GM21529 (cell line): ENCODE measurements at regions not wholly inside any gene's neighbourhood (a gene's known extent, or its start where the extent isn't known, plus 50 kb on each side); places are given as distances from the start of the nearest gene placed in this dataset.

Source experiments
- ATAC-seq: cut with Tn5 transposase; IDR thresholded peaks from one replicate; pipeline ENCODE4 v1.9.1; 2021; ENCODE audit not compliant: unreplicated experiment

DNA sequence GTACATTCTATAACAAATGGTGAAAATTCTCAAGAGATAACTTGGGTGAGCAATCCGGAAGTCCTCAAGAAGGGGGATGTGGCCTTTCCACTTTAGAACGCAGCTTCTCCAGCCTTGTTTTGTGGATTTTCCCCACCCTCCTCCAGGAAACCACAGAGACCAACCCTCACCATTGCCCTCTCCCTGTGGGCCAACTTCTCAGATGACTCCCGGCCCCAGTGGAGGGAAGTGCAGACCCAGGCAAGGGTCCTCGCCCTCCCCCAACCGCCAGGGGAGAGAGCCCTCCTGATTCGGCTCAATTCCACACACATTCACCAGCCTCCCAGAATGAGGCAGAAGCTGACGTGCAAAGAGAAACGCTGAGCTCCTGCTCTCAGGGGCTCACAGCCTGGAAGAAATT lies 277.2 kb downstream of the EIPR1 start:
- ATAC-seq: no peak

- no peak for ATAC-seq
Measured at GRCh38 chr2:3099860-3100234, 277.8 kb downstream of the EIPR1 start.

- no peak for ATAC-seq
Measured at GRCh38 chr2:3099145-3099859, 278.3 kb downstream of the EIPR1 start.

GRCh38 chr2:3098231-3098630 lies 279.4 kb downstream of the EIPR1 start:
- no peak for ATAC-seq

DNA sequence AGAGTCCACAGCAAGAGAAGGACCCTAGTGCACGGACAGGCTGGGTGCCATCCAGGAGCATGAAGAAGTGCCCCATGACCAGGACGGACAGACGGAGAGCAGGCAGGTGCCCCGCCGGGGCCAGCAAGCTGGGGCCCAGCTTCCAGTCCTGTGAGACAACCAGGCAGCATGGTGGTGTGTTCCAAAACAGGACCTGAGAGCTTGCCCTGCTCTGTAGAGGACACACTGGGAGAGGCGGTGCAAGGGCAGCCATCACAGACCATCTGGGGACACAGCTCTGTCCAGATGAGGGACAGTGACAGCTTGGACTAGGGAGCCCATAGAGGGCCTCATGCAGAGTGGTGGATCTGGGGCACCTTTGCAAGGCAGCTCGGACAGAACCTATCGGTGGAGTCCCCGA lies 279.8 kb downstream of the EIPR1 start:
- ATAC-seq: no peak

- no peak for ATAC-seq
Measured at GRCh38 chr2:3094999-3095958, 282.3 kb downstream of the EIPR1 start.

DNA sequence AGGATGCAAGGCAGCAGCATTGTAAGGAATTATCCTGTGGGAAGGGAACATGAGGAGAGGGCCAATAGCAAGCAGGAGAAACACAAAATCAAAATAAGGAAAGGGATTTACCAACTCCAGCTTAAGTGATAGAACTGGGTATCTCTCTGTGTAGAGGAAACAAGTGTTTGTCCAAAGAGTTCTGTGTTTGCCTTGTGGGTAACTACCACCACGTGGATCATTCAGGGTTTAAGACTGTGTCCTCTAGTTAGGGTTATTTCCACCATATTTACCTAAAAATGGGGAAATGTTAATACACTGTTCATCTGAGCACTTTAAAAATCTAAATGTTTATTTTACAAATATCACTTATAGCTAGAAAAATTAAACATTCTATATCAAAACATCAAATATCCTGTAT lies 283.3 kb downstream of the EIPR1 start:
- ATAC-seq: no peak

DNA sequence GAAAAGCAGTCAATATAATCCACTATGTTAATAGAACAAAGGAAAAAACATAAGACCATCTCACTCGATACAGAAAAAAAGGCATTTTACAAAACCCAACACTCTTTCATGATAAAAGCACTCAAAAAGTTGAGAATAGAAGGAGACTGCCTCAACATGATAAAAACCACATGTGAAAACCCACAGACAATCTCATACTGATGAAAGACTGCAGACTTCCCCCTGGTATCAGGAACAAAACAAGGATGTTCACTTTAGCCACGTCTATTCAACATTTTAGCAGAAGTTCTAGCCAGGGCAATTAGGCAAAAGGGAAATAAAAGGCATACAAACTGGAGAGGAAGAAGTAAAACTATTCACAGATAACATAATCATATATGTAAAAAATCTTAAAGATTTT lies 285.9 kb downstream of the EIPR1 start:
- ATAC-seq: no peak

GRCh38 chr2:3082705-3083104 lies 294.9 kb downstream of the EIPR1 start:
- no peak for ATAC-seq

GRCh38 chr2:3079959-3080948 lies 297.4 kb downstream of the EIPR1 start:
- no peak for ATAC-seq

DNA sequence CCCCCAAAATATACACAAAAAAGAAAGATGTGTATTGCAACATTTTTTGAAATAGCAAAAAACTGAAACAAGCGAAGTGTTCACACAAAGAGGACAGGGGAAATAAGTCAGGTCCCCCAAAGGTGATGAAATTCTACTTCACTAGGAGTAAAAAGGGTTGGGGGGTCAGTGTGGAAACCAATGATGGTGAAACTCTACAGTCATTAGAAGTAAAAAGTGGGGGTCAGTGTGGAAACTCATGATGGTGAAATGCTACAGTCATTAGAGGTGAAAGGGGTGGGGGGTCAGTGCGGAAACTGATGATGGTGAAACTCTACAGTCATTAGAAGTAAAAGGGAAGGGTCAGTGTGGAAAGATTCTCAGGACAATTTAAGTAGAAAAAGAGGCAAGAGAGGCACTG lies 298.2 kb downstream of the EIPR1 start:
- ATAC-seq: no peak

- ATAC-seq: no peak
Measured at GRCh38 chr2:3078684-3079083, 298.9 kb downstream of the EIPR1 start.

DNA sequence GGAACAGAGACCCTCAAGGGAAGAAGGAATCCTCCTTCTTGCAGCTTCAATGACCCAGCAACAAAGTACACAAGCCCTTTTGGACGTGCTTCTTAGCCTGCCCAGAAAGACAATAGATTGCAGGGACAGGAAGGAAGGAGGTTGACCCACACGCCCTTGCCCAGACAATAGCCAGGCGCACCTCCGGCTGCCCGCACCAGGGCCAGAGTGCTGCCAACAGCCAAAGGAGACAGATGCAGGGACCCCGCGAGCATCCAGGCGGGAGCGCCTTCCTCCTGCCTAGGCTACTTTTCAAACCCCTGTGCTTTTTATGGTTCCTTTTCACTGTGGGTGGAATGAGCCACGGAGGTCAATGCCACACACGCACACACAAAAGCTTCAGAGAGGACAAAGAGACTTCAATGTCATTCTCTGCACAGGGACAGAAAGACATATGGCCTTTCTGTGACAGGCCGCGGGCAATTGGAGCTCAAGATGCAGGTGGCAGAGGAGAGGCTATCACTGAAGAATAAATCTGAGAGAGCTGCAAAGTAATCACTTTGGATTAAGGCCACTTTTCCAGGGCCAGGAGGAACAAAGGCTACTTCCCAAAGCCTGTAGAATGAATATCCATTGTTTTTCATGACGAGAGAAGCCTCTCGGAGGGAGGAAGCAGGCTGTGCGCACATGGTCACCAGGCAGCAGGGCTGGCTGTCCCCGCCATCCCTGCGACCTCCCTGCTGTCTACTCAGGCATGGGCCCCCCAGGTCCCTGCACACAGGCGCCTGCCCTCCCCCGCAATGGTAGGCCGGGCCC lies 300.6 kb downstream of the EIPR1 start:
- no peak for ATAC-seq

GRCh38 chr2:3075991-3076340 lies 301.7 kb downstream of the EIPR1 start:
- no peak for ATAC-seq

DNA sequence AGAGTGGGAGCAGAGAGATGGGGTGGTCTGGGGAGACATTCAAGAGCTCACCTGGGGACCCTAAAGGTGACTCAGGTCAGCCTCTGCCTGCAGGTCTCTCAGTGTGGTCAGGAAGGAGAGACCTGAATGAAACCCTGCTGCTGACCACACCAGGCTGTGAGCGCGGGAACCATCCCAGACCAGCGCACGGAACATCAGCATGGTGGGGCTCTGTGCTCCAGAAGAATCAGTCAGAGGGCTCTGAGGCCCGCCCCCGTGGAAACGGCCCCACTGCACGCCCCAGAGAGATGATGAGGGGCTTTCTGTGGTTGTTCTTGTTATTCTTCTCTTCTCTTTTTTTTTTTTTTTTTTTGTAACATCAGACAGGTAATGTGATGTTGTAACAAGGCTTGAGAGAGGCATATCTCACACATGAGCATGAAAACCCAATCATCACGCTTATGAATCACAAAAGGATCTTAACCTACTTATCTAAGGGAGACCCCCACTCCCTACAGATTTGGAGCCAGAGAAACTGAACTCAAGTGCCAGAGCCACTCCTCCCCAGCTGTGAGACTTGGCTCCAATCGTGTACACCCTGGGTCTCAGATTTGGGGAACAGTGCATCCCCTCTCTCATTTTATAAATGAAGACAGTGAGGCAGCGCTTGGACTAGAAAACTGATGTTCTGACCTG lies 302.2 kb downstream of the EIPR1 start:
- no peak for ATAC-seq

DNA sequence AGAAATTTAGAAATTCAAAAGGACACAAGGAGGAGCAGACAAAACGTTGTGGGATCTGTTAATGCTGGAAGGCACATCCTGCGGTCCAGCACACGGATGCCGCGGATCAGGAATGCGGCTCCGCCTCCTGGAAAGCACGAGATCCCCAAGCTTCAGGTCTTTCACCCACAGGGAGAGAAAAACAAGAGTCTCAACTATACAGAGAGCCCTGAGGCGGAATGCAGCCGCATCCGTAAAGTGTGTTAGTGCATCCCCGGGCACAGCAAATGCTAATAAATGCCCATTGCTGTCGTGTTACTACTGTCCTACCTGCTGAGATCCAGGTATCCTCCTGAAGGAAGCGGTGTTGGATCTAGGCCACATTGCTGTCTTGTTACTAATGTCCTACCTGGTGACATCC lies 303.9 kb downstream of the EIPR1 start:
- no peak for ATAC-seq

DNA sequence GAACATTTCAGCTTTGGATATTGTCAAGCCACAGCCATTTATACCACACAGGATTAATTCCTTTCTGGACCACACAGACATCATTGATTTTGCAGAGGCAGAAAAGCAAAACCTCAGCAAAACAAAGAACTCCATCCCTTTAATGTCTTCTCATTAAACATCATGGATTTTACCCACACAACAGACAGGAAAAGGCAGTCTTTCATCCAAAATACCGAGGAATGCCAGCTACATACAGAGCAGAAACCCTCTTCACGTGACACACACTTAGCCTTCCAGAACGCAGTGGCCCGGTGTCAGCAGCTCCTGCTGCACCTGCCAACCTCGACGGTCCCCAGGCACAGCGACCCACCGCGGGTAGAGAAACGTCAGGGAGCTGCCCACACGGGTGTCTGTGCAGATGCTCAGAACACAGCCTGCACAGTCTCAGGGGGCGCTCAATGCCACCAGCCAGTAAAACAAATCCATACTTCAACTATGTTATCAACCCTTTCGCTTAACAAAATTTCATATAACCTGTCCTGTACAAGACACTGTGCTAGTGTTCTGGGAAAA lies 304.5 kb downstream of the EIPR1 start:
- no peak for ATAC-seq

- no peak for ATAC-seq
Measured at GRCh38 chr2:3071685-3072263, 305.8 kb downstream of the EIPR1 start.

- ATAC-seq: no peak
Measured at GRCh38 chr2:3066831-3067230, 310.8 kb downstream of the EIPR1 start.
